Large intestine (tissue), 3 donors: ENCODE measurements at regions not wholly inside any gene's neighbourhood (a gene's known extent, or its start where the extent isn't known, plus 50 kb on each side); places are given as distances from the start of the nearest gene placed in this dataset.

Source experiments
- DNase-seq, 2 donors: peaks; one replicate each; pipeline versions ENCODE4 v3.0.0 to v3.0.0-alpha.2; 2013
- H3K27ac ChIP-seq: one replicate; pipeline ENCODE4 v1.5.1; 2013; ENCODE audit warnings: low read length
- H3K27me3 ChIP-seq: 2 replicates; pipeline ENCODE4 v1.6.1; 2013; ENCODE audit warnings: low read length; ENCODE audit not compliant: control insufficient read depth, insufficient read depth
- H3K36me3 ChIP-seq: 2 replicates; pipeline ENCODE4 v1.6.1; 2013; ENCODE audit warnings: low read length; ENCODE audit not compliant: control insufficient read depth, insufficient read depth
- H3K4me1 ChIP-seq: one replicate; pipeline ENCODE4 v1.6.1; 2013; ENCODE audit warnings: low read length; ENCODE audit not compliant: control insufficient read depth, insufficient read depth
- H3K4me3 ChIP-seq: one replicate; pipeline ENCODE4 v1.5.1; 2013; ENCODE audit warnings: low read length
- H3K9me3 ChIP-seq: one replicate; pipeline ENCODE4 v1.6.1; 2013; ENCODE audit warnings: mild to moderate bottlenecking, low read depth, low read length, moderate library complexity; ENCODE audit not compliant: control insufficient read depth
- WGBS: methylation state at CpG from one replicate; pipeline ENCODE4 v1.1.5; 2013; ENCODE audit warnings: low lambda C conversion rate; ENCODE audit not compliant: insufficient coverage; 5-methylcytosine and 5-hydroxymethylcytosine counted together

DNA sequence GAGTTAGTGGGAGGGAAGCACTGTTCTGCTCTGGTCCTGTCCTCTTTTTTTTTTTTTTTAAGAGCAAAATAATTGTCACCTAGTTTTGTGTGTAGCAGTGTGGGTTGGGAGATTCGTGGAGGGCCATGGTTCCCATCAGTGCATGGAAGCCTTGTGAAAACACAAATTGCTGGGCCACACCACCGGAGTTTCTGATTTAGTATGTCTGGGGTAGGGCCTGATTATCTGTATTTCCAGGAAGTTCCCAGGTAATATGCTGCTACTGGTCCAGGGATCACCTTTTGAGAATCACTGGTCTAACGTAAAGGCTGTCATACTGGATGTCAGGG is 191.3 kb downstream of the GATA3 start:
- 83% methylated on average over 1 of the region's 3 CpGs for WGBS

DNA sequence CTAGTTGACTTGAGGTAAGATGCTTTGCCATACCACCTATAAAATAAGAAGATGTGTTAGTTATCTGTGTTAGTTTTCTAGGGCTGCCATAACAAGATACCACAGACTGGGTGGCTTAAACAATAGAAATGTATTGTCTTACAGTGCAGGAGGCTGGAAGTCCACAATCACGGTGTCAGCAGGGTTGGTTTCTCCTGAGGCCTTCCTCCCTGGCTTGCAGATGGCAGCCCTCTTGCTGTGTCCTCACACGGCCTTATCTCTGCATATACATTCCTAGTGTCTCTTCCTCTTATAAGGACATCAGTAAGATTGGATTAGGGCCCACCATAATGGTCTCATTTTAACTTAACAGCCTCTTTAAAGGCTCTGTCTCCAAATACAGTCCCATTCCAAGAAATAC is 192.1 kb downstream of the GATA3 start:
- no CpG with 5 or more reads among the region's 2 CpGs for WGBS
- no peak for DNase-seq

More for the DNA sequence above, 191.3 kb downstream of the GATA3 start:
- Histone ChIP-seq H3K27ac (no peak overlapping the region), H3K27me3 (no peaks in the 10 kb centered on the region), H3K36me3 (no peaks in the 10 kb centered on the region), H3K4me1 (no peaks in the 10 kb centered on the region), H3K9me3 (no peaks in the 10 kb centered on the region), H3K4me3 (no peak overlapping the region)
- no peak for DNase-seq

GRCh38 chr10:8247191-8247590 is 192.7 kb downstream of the GATA3 start:
- Histone ChIP-seq H3K36me3 (no peaks in the 10 kb centered on the region), H3K27ac (no peak overlapping the region), H3K27me3 (no peaks in the 10 kb centered on the region), H3K9me3 (no peaks in the 10 kb centered on the region), H3K4me3 (no peak overlapping the region), H3K4me1 (no peaks in the 10 kb centered on the region)
- no peak for DNase-seq
- WGBS, result no CpG with 5 or more reads among the region's 2 CpGs

More for the DNA sequence above, 192.1 kb downstream of the GATA3 start:
- Histone ChIP-seq H3K4me1 (no peaks in the 10 kb centered on the region), H3K27ac (no peak overlapping the region), H3K4me3 (no peak overlapping the region), H3K9me3 (no peaks in the 10 kb centered on the region), H3K36me3 (no peaks in the 10 kb centered on the region), H3K27me3 (no peaks in the 10 kb centered on the region)

DNA sequence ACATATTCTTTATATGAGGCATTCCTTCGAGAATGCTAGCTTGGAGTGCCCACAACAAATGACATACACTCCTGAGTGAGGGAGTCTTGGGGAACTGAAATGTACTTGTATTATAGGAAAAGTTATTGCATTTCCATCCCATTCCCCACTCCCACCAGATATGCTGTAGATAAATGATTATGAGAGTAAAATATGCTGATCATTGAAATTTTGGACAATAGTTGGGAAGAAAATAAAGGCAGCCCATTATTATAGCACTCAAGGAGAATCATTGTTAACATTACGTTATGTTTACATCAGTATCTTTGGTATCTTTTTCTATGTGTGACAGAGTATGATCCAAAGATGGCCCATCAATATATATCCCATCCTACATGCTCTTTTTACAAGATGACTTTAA is 194.4 kb downstream of the GATA3 start:
- Histone ChIP-seq H3K27me3 (no peaks in the 10 kb centered on the region), H3K4me3 (no peak overlapping the region), H3K4me1 (no peaks in the 10 kb centered on the region), H3K9me3 (no peaks in the 10 kb centered on the region), H3K36me3 (no peaks in the 10 kb centered on the region), H3K27ac (no peak overlapping the region)
- no peak for DNase-seq
- no CpG with 5 or more reads among the region's 2 CpGs for WGBS

DNA sequence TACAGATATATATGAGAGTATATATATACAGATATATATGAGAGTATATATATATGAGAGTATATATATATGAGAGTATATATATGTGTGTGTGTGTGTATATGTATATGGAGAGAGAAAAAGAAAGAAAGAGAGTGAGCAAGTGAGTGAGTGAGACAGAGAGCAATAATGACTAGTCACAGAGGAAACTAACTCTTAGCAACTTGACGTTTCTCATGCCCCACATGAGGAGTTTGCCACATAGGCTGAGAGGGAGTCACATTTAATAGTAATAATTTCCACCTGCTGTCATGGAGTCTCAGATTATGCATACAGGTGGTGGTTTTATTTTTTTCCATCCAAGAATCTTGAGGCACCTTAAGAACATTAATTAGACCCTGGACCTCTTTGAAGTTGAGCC is 199.9 kb downstream of the GATA3 start:
- Histone ChIP-seq H3K27ac (no peak overlapping the region), H3K27me3 (no peaks in the 10 kb centered on the region), H3K4me1 (no peaks in the 10 kb centered on the region), H3K4me3 (no peak overlapping the region), H3K9me3 (no peaks in the 10 kb centered on the region), H3K36me3 (no peaks in the 10 kb centered on the region)
- no peak for DNase-seq
- no CpG with 5 or more reads among the region's 1 CpG for WGBS

DNA sequence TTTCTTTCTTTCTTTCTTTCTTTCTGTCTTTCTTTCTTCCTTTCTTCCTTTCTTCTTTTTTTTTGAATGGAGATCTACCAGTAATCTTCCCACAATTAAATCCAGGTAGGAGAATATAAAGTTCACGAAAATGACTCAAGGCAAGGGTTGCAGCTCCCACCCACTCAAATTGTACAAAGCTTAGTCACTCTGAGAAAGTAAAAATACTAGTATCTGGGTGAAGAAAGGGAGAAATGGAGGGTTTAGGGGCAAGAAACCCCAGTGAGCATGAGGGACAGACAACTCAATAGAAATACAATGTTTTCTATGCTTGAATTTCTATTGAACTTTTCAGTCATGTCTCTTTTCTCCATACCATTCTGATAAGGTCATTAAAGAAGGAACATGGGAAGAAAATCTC is 200.8 kb downstream of the GATA3 start:
- Histone ChIP-seq H3K9me3 (no peaks in the 10 kb centered on the region), H3K4me3 (no peak overlapping the region), H3K36me3 (no peaks in the 10 kb centered on the region), H3K4me1 (no peaks in the 10 kb centered on the region), H3K27me3 (no peaks in the 10 kb centered on the region), H3K27ac (no peak overlapping the region)
- 83% methylated on average over 1 of the region's 1 CpG for WGBS
- no peak for DNase-seq

DNA sequence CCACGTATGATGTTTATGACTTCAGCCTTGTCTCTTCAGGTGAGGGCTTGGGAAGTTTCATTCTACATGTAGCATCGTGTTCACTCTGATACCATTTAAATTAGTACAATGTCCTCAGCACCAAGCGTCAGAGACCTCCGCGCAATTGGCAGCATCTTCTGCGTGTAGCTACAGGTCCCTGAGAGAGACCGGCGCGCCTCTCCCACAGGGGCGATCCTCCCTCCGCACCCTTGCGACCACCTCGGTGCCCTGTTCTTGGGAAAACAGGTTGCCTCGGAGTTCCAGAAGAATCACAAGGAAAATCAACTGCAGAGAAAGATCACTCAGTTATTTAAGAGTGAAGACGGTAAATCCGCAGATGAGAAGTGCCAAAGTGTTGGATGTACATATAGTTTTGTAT is 206.2 kb downstream of the GATA3 start:
- H3K27ac ChIP-seq, result no peak overlapping the region
- WGBS, result 100% methylated on average over 2 of the region's 16 CpGs
- H3K36me3 ChIP-seq, result no peaks in the 10 kb centered on the region
- H3K27me3 ChIP-seq, result no peaks in the 10 kb centered on the region
- no peaks in the 10 kb centered on the region for H3K9me3 ChIP-seq
- no peak overlapping the region for H3K4me3 ChIP-seq
- no peak for DNase-seq
- no peaks in the 10 kb centered on the region for H3K4me1 ChIP-seq

- DNase-seq, result no peak
- Histone ChIP-seq H3K4me3 (no peak overlapping the region), H3K27me3 (no peaks in the 10 kb centered on the region), H3K9me3 (no peaks in the 10 kb centered on the region), H3K4me1 (no peaks in the 10 kb centered on the region), H3K27ac (no peak overlapping the region), H3K36me3 (no peaks in the 10 kb centered on the region)
- 90% methylated on average over 2 of the region's 4 CpGs for WGBS
Measured at GRCh38 chr10:8262317-8262716, 207.8 kb downstream of the GATA3 start.

- WGBS, result no CpG with 5 or more reads among the region's 5 CpGs
- H3K36me3 ChIP-seq, result no peaks in the 10 kb centered on the region
- DNase-seq, result no peak
- H3K27ac ChIP-seq, result no peak overlapping the region
- H3K4me3 ChIP-seq, result no peak overlapping the region
- no peaks in the 10 kb centered on the region for H3K9me3 ChIP-seq
- no peaks in the 10 kb centered on the region for H3K27me3 ChIP-seq
- no peaks in the 10 kb centered on the region for H3K4me1 ChIP-seq
Measured at GRCh38 chr10:8269976-8270375, 215.5 kb downstream of the GATA3 start.

GRCh38 chr10:8272794-8273425 is 218.4 kb downstream of the GATA3 start:
- Histone ChIP-seq H3K36me3 (no peaks in the 10 kb centered on the region), H3K4me1 (no peaks in the 10 kb centered on the region), H3K4me3 (no peak overlapping the region), H3K9me3 (no peaks in the 10 kb centered on the region), H3K27me3 (no peaks in the 10 kb centered on the region), H3K27ac (no peak overlapping the region)
- DNase-seq, result no peak
- WGBS, result 59% methylated on average over 4 of the region's 10 CpGs

DNA sequence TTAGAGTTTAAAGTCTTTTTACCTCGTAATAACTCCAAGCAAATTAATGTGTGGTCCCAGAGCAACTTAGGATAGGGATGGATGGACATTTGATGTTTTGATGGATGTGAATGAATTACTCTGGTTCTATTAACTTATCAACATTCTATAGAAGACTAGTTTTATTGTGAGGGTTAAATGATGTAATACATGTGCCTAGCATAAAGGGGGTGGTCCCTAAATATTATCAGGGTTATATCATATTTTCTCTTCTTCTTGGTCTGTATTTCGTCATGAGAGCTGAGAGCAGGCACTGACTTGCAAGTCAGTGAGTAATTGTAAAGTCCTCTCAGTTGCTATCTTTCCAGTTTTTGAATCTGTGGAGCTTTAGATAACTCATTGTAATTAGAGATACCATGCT is 219.3 kb downstream of the GATA3 start:
- H3K27ac ChIP-seq, result no peak overlapping the region
- no peaks in the 10 kb centered on the region for H3K4me1 ChIP-seq
- H3K27me3 ChIP-seq, result no peaks in the 10 kb centered on the region
- H3K36me3 ChIP-seq, result no peaks in the 10 kb centered on the region
- DNase-seq, result no peak
- no peaks in the 10 kb centered on the region for H3K9me3 ChIP-seq
- no peak overlapping the region for H3K4me3 ChIP-seq
- WGBS, result no CpG with 5 or more reads among the region's 2 CpGs
